SKM-1 (cell line): ENCODE measurements at regions not wholly inside any gene's neighbourhood (a gene's known extent, or its start where the extent isn't known, plus 50 kb on each side); places are given as distances from the start of the nearest gene placed in this dataset.

ENCODE experiments used
- DNase-seq: peaks from one replicate; lab custom pipeline; 2025; ENCODE audit not compliant: unreplicated experiment; lab: John Stamatoyannopoulos, UW

DNA sequence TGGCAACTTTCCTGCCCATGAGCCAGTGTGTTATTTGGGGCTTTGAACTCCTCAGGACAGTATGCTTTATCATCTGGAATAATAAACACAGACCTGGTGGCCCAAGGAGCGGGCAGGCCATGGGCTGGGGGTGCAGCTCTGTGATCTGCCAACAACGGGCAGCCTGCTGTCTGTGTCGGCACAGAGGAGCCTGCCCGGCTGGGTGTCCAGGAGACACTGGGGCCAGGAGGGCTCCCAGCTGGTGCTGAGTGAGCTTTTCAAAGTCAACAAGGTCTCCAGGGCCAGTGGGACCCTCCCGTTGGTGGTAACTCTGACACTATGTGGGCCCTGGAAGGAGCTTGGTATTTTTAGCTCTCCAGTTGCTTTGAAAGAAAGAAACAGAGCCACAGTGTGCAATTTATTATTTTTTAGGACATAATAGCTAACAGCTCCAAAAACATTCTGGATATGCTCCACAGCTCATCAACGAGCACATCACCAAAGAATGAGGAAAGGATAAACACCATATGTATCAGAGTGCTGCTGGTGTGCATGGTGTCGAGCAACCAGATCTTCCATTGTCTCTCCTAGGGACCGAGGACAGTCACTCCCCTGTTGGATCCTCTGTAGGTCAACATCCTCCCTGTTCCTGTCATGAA, 488.7 kb upstream of the USP24 start:
- no peak for DNase-seq

GRCh38 chr1:55702064-55702463, 486.9 kb upstream of the USP24 start:
- DNase-seq: no peak

DNA sequence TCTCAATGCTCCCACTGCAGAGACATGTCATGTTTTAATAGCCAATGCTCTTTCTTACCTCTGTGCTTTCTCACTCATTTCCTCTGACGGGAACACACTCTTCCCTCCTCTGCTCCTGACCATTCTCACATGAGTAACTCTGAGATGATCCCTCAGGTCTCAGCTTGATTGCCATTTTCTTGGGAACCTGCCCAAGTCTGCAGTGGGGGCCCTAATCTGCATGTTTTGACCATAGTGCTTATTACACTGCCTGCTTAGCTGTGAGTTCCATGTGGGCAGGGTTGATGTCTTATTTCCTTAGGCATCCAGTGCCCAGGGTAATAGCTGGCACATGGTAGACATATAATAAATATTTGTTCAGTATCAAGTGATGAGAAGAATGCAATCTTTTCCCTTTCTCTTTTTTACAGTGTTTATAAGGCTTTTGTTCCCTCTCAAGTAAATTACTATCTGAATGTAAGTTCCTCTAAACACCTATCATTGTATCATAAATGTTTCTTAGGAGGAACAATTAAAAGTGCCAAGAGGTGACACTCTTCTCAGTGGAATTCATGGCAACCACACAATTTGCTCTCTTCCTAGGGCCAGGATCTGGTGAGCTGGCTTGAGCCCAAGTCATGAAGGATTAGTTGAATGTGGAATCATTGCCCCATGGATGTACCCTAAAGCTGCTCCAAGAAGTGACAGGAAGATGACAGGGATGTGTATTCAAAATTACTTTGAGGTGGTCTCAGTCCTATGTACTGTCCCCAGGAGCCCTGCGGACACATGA, 485.4 kb upstream of the USP24 start:
- DNase-seq: no peak

DNA sequence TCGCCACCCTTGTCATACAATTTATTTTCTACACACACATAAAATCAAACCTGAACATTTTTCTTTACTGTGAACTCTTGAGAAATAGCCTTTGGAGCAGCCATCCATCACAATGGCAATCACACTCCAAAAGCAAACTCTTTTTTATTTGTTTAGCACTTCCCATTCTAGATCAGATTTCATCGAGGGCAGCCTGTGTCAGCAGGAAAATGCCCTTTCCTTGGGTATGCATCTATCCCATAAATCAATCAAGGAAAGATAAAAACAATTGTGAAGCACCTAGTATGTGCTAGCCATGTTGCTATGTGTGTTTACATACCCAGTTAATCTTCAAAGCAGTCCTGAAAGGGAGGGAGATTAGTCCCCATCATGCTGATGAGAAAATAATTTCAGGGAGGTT, 484.1 kb upstream of the USP24 start:
- no peak for DNase-seq

DNA sequence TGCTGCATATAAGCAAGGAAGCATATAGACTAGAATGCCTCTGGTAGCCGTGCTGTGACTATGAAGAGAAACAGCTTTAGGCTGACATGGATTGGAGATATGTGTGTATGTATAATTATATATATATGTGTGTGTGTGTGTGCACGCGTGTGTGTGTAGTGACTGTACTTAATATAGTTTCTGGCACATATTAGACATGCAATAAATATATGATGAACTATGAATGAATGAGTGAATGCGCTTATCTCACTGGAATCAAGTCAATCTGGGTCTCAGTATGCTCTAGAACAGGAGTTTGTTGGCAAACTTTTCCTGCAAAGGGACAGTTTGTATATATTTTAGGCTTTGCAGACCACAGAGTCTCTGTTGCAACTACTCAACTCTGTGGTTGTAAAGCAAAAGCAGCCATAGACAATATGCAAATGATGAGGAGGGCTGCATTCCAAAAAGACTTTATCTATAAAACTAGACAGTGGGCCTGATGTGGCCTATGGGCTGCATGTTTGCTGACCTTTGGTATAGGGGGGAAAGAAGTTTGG, 482.9 kb upstream of the USP24 start:
- no peak for DNase-seq

GRCh38 chr1:55696891-55697290, 481.7 kb upstream of the USP24 start:
- DNase-seq: no peak

- DNase-seq: no peak
These were observed 481.1 kb upstream of the USP24 start for GRCh38 chr1:55696181-55696754.

DNA sequence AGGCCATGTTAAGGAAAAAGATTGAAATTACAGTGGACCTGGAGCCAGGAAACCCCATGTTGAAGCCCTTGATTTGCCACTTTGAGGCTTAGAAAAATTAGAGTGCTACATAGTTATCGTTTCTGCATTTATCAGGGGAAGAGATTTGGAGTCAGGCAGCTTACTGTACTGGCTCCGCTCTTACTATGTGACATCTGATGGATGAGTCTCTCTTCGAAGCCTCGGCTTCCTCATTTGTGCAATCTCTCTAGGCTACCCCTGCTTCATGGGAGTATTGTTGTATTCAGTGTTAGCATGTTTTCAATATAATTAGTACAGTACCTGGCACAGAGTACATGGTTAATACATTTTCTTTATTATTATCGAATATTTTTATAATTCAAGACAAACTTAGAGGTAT, 480.4 kb upstream of the USP24 start:
- no peak for DNase-seq

DNA sequence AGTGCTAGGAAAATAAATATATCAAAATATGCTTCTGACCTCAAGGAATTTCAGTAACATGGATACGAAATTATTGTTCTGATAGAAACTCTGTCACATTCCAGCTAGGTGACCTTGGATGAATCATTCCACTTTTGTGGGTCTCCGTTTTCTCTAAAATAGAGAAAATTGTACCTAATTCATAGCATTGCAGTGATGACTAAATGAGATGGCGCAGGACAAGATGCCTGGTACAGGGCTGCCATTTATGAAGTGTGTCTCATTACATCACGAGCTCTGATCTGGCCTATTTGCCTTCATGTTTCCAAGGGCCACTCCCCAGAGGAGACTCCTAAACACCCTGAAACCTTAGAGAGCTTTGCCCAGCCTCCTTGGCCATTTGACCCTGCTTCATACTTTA, 480.0 kb upstream of the USP24 start:
- DNase-seq: no peak

DNA sequence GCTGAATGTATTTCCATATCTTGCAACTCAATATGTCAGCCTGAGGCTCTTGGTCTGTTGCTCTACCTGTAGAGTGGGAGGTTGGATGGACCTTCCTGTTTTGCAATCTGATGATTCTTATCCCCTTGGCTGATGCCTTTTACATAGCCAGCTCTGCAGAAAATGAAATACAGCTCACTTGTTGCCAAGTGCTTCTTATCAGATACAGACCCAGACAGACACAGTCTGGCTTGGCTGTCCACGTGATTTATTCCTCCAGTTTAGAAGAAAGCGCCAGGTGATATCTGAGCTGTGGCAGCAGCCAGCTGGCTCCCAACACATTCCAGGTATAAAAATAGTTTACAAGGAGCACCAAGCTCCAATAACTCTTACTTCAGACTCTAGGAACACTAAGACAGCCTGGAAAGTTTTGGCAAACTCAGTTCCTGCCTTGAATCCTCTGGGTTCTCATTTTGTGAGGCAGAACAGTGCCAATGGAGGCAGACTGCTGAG, 479.2 kb upstream of the USP24 start:
- DNase-seq: no peak

DNA sequence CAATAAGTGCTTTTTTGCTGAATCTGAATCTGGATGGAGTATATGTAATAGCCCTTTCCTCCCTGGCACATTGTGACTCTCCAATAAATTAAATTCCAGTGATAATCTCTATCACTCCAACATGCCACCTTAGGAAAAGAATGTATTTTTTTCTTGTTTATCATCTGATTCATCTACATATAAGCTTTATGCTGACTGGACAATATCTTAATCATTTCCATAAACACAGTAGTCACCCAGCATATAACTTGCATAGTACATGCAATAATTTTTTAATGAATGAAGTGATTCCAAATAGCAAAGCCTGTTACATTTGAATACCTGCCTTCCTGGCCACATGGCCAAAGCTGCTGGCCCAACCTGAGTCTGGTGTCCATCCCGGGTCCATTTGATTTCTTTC, 477.6 kb upstream of the USP24 start:
- no peak for DNase-seq

GRCh38 chr1:55690366-55690765, 475.2 kb upstream of the USP24 start:
- DNase-seq: no peak

DNA sequence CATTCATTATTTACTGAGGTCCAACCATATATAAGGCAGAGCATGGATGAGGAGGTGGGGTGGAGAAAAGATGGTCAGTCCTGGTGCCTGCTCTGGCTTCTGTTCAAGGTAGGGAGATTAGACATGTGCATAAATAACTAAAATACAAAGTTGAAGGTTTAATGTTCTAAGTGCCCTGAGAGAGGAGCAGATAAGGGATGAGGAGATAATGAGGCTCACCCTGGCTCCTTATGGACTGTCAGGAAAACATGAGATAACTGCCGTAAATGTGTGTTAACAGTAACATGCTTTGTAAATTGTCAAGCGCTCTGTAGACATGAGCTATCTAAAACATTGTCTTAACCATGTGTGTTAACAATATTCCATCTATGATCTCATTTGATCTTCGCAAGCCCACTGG, 474.6 kb upstream of the USP24 start:
- DNase-seq: no peak

DNA sequence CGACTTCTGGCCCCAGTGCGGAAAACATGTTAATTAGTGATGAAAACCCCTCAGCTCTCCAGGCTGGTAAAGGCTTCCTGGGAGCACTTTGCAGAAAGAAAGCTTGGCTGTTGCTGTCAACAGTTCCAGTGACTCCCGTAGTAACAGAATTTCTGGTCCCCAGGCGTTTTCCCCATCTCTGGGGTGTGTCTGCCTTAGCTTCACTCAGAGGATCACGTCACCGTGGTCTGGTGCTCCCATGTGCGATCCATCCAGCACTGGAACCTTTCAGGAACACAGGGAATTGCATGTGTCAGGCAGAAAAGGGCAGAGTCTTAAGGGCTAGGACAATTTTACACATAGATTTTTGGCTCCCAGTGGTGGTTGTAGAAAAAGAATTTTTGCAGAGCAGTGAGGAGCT, 470.4 kb upstream of the USP24 start:
- no peak for DNase-seq

DNA sequence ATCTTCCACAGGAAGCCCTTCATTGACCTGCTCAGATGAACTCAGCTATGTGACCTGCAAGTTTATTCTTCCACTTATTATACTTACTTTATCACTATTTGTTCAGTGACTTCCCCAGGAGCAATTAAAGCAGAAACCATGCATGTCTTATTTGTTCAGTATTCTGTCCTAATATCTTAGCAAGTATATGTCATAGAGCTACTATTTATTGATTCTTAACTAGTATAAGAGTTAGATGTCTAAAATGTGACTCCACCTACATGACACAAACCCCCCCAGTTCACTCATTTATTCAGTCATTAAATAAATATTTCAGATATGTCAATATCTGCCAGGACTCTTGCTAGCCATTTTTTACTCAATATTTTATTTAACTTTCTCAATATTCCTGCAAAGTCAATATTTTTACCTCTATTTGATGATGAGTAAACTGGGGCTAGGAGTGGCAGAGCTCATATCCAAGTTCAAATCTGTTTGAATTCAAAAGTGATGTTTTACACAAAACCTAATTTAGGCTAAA, 469.0 kb upstream of the USP24 start:
- DNase-seq: no peak

DNA sequence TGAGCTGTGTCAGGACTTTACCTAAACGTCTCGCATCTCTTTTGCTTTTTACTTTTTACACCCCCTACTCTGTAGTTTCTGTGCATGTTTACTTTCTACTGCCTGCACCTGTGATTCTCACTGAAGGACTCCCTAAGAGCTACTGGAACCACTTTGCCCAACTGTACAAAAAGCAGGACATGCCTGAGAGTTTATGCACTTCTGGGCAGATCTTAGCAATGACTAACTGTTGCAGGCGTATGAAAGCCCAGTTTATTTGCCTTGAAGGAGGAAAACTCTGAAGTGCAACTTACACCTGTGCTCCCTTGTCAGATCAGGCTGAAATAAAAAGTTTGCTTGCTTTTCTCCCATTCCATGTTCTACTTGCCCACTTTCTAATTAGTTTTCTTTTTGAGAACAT, 467.0 kb upstream of the USP24 start:
- DNase-seq: no peak

GRCh38 chr1:55679971-55680370, 464.8 kb upstream of the USP24 start:
- DNase-seq: no peak

DNA sequence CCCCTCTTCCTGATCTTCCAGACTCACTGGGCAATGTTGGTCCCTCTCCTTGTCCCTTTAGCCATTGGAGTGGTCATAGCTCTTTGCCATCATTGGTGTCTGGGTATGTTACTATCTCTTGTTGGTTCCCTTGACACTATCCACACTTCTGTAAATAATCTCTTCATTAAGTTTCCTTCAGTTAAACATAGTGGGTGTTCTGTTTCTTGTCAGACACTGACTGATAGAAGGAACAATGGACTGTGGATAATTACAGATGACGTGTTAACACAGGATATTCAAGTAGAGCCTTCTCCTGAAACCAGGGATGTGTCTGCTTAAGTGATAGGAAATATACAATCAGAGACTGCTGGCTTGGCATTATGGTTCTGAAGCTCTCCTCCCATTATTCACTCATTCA, 458.3 kb upstream of the USP24 start:
- DNase-seq: no peak

DNA sequence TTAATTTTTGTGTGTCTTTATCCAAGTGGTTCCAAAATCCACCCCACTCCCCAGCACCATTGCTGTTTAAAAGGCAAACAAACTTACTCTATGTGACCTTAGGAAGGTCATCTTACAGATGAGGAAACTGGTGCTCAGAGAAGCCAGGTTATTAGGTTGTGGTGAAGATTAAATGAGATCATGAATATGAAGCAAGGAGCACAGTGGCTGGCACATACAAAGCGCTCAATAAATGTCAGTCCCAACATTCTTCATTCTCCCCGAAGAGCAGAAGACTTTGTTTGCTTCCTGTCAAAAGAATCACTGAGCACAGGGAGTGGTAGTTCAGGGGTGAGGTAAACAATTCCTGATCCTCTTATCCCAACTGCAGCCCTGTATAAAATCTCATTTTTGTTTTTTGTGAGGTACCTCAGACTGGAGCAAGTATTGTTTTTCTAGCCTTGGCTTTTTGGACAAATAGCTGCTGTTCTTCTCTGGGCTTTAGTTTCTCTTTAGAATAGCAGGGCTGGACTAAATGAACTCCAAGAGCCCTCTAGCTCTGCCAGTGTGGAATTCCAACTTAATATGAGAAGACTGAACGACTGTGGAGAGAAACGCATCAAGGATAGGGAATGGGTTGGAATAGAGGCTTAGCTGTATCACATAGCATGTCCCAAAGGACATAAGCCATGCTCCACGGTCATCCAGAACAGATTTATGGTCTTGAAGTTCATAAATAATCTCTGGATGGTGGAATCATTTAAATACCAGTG, 455.3 kb upstream of the USP24 start:
- no peak for DNase-seq

DNA sequence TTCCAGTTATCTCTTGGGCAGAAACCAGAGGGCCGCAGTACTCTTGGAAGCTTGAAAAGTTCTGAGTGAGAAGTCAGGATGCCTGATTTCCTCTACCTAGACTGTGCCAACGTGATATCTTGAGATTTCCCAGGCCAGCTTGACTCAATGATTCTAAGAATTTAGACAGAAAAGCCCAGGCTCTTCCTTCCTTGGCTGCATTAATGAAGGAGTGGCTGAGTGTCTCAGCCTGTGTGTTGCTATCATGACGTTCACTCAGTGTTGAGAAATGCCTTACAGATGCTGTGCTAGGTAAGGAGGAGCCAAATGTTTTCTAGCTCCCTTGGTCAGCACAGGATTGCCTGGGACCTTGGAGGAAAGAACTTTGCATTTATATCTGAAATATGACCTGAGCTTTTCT, 454.1 kb upstream of the USP24 start:
- no peak for DNase-seq

DNA sequence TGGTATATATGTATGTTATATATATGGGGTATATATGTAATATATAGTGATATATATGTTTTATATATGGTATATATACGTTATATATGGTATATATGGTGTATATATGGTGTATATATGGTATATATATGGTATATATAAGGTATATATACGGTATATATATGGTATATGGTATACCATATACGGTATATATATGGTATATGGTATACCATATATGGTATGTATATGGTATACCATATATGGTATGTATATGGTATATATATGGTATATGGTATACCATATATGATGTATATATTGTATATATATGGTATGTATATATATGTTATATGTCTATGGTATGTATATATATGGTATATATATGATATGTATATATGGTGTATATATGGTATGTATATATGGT, 447.7 kb upstream of the USP24 start:
- DNase-seq: no peak
